Thyroid gland (tissue), 4 donors: ENCODE measurements at regions not wholly inside any gene's neighbourhood (a gene's known extent, or its start where the extent isn't known, plus 50 kb on each side); places are given as distances from the start of the nearest gene placed in this dataset.

Experiments used
- POLR2A ChIP-seq, 2 donors: fragments of 450-650 bp; IDR thresholded peaks; one replicate each; pipeline ENCODE4 v1.6.1; 2017; ENCODE audit warnings: antibody characterized with exemption in 2 of 2, mild to moderate bottlenecking in 2 of 2, moderate library complexity in 1 of 2
- TF ChIP-seq, protein P1 (sequence below), 6 experiments: fragments of 200-600 bp in 3 of 6; fragments of 450-650 bp in 3 of 6; sonication (generic) in 3 of 6; IDR thresholded peaks; one replicate each; pipeline ENCODE4 v1.5.1; 2016 to 2019; ENCODE audit warnings: antibody characterized with exemption in 6 of 6, mild to moderate bottlenecking in 2 of 6, inconsistent platforms in 1 of 6, moderate library complexity in 1 of 6

- TF ChIP-seq, protein P1, sequence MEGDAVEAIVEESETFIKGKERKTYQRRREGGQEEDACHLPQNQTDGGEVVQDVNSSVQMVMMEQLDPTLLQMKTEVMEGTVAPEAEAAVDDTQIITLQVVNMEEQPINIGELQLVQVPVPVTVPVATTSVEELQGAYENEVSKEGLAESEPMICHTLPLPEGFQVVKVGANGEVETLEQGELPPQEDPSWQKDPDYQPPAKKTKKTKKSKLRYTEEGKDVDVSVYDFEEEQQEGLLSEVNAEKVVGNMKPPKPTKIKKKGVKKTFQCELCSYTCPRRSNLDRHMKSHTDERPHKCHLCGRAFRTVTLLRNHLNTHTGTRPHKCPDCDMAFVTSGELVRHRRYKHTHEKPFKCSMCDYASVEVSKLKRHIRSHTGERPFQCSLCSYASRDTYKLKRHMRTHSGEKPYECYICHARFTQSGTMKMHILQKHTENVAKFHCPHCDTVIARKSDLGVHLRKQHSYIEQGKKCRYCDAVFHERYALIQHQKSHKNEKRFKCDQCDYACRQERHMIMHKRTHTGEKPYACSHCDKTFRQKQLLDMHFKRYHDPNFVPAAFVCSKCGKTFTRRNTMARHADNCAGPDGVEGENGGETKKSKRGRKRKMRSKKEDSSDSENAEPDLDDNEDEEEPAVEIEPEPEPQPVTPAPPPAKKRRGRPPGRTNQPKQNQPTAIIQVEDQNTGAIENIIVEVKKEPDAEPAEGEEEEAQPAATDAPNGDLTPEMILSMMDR (IDR thresholded peaks at IDR 0.05) = no peak
- no peak for TF ChIP-seq POLR2A (IDR thresholded peaks at IDR 0.05)
These were observed 189.4 kb upstream of the RND3 start for GRCh38 chr2:150676747-150677383.
